ENCODE measurements at regions not wholly inside any gene's neighbourhood (a gene's known extent, or its start where the extent isn't known, plus 50 kb on each side); places are given as distances from the start of the nearest gene placed in this dataset.

- TF ChIP-seq POLR2AphosphoS5 (IDR thresholded peaks at IDR 0.05; ENCODE audit: borderline replicate concordance, low read depth, low read length): no peak
- TF ChIP-seq EZH2 (IDR thresholded peaks at IDR 0.05): no peak
- no peak for TF ChIP-seq FOXP2 (optimal IDR thresholded peaks at IDR 0.05; ENCODE audit: control extremely low read depth, extremely low read length, insufficient read depth)
These were observed 202.3 kb downstream of the MREG start for GRCh38 chr2:215811003-215811402.
